ENCODE measurements at regions not wholly inside any gene's neighbourhood (a gene's known extent, or its start where the extent isn't known, plus 50 kb on each side); places are given as distances from the start of the nearest gene placed in this dataset.

DNA sequence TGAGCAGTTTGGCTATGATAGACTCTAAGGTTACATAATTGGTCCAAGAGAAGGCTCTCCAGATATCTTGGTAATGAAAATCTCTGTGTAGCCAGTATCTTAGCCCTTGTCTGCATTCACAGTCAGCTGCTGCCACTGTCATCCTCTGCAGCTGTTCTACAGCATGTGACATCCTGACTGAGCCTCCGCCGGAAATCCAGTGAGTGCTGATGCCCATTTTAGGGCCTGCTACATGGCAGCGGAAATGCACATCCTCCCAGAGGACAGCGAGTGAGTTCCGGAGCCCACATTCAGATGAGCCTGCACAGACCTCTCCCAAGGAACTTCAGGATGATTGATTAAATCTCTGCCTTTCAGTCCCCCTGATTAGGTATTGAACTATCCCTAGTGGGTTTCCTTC is 237.1 kb downstream of the HHIPL2 start:
- TF ChIP-seq, protein P1, sequence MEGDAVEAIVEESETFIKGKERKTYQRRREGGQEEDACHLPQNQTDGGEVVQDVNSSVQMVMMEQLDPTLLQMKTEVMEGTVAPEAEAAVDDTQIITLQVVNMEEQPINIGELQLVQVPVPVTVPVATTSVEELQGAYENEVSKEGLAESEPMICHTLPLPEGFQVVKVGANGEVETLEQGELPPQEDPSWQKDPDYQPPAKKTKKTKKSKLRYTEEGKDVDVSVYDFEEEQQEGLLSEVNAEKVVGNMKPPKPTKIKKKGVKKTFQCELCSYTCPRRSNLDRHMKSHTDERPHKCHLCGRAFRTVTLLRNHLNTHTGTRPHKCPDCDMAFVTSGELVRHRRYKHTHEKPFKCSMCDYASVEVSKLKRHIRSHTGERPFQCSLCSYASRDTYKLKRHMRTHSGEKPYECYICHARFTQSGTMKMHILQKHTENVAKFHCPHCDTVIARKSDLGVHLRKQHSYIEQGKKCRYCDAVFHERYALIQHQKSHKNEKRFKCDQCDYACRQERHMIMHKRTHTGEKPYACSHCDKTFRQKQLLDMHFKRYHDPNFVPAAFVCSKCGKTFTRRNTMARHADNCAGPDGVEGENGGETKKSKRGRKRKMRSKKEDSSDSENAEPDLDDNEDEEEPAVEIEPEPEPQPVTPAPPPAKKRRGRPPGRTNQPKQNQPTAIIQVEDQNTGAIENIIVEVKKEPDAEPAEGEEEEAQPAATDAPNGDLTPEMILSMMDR (IDR thresholded peaks at IDR 0.05; ENCODE audit: borderline replicate concordance, extremely low read depth, low read length, poor library complexity, severe bottlenecking) = no peak
- TF ChIP-seq EZH2 (IDR thresholded peaks at IDR 0.05; ENCODE audit: borderline replicate concordance, low read depth, low read length, severe bottlenecking) = no peak
- Histone ChIP-seq H3K9ac (ENCODE audit: low read depth, low read length) (no peak overlapping the region), H3K9me3 (ENCODE audit: insufficient read depth, low read length, severe bottlenecking) (no peaks in the 10 kb centered on the region), H3K4me2 (ENCODE audit: insufficient read depth, low read length) (no peak overlapping the region), H2AFZ (ENCODE audit: low read depth, low read length) (no peak overlapping the region), H3K4me1 (ENCODE audit: insufficient read depth, low read length) (no peaks in the 10 kb centered on the region), H4K20me1 (ENCODE audit: insufficient read depth, low read length) (no peaks in the 10 kb centered on the region), H3K79me2 (ENCODE audit: insufficient read depth, low read length) (no peaks in the 10 kb centered on the region), H3K36me3 (ENCODE audit: insufficient read depth, low read length) (no peaks in the 10 kb centered on the region), H3K27ac (ENCODE audit: low read length) (no peak overlapping the region), H3K4me3 (ENCODE audit: low read depth in 1 of 2, low read length in 2 of 2) (no peak overlapping the region), H3K27me3 (ENCODE audit: insufficient read depth, low read length, poor library complexity) (no peaks in the 10 kb centered on the region)
- no peak for DNase-seq
- ATAC-seq (ENCODE audit: insufficient read depth, low read depth) = no peak

GRCh38 chr1:222307621-222308020 is 240.3 kb downstream of the HHIPL2 start:
- no peaks in the 10 kb centered on the region for H3K36me3 ChIP-seq (ENCODE audit: insufficient read depth, low read length)
- H3K79me2 ChIP-seq (ENCODE audit: insufficient read depth, low read length) = no peaks in the 10 kb centered on the region
- no peak overlapping the region for H3K9ac ChIP-seq (ENCODE audit: low read depth, low read length)
- H2AFZ ChIP-seq (ENCODE audit: low read depth, low read length) = no peak overlapping the region
- H3K4me3 ChIP-seq (ENCODE audit: low read depth in 1 of 2, low read length in 2 of 2) = no peak overlapping the region
- no peak overlapping the region for H3K4me2 ChIP-seq (ENCODE audit: insufficient read depth, low read length)
- no peaks in the 10 kb centered on the region for H4K20me1 ChIP-seq (ENCODE audit: insufficient read depth, low read length)
- no peak for ATAC-seq (ENCODE audit: insufficient read depth, low read depth)
- DNase-seq = no peak
- H3K4me1 ChIP-seq (ENCODE audit: insufficient read depth, low read length) = no peaks in the 10 kb centered on the region
- no peak overlapping the region for H3K27ac ChIP-seq (ENCODE audit: low read length)
- TF ChIP-seq, protein P1 (IDR thresholded peaks at IDR 0.05; ENCODE audit: borderline replicate concordance, extremely low read depth, low read length, poor library complexity, severe bottlenecking) = no peak
- no peak for TF ChIP-seq EZH2 (IDR thresholded peaks at IDR 0.05; ENCODE audit: borderline replicate concordance, low read depth, low read length, severe bottlenecking)
- no peaks in the 10 kb centered on the region for H3K9me3 ChIP-seq (ENCODE audit: insufficient read depth, low read length, severe bottlenecking)
- H3K27me3 ChIP-seq (ENCODE audit: insufficient read depth, low read length, poor library complexity) = no peaks in the 10 kb centered on the region

- ATAC-seq (ENCODE audit: insufficient read depth, low read depth) (no peak), DNase-seq (no peak)
- no peaks in the 10 kb centered on the region for H4K20me1 ChIP-seq (ENCODE audit: insufficient read depth, low read length)
- H2AFZ ChIP-seq (ENCODE audit: low read depth, low read length) = no peak overlapping the region
- H3K4me1 ChIP-seq (ENCODE audit: insufficient read depth, low read length) = no peaks in the 10 kb centered on the region
- H3K27ac ChIP-seq (ENCODE audit: low read length) = no peak overlapping the region
- no peaks in the 10 kb centered on the region for H3K36me3 ChIP-seq (ENCODE audit: insufficient read depth, low read length)
- no peak for TF ChIP-seq EZH2 (IDR thresholded peaks at IDR 0.05; ENCODE audit: borderline replicate concordance, low read depth, low read length, severe bottlenecking)
- TF ChIP-seq, protein P1 (IDR thresholded peaks at IDR 0.05; ENCODE audit: borderline replicate concordance, extremely low read depth, low read length, poor library complexity, severe bottlenecking) = no peak
- H3K4me2 ChIP-seq (ENCODE audit: insufficient read depth, low read length) = no peak overlapping the region
- no peak overlapping the region for H3K9ac ChIP-seq (ENCODE audit: low read depth, low read length)
- H3K9me3 ChIP-seq (ENCODE audit: insufficient read depth, low read length, severe bottlenecking) = no peaks in the 10 kb centered on the region
- H3K4me3 ChIP-seq (ENCODE audit: low read depth in 1 of 2, low read length in 2 of 2) = no peak overlapping the region
- H3K27me3 ChIP-seq (ENCODE audit: insufficient read depth, low read length, poor library complexity) = no peaks in the 10 kb centered on the region
- H3K79me2 ChIP-seq (ENCODE audit: insufficient read depth, low read length) = no peaks in the 10 kb centered on the region
Observed at GRCh38 chr1:222306512-222306911, 241.4 kb downstream of the HHIPL2 start.

DNA sequence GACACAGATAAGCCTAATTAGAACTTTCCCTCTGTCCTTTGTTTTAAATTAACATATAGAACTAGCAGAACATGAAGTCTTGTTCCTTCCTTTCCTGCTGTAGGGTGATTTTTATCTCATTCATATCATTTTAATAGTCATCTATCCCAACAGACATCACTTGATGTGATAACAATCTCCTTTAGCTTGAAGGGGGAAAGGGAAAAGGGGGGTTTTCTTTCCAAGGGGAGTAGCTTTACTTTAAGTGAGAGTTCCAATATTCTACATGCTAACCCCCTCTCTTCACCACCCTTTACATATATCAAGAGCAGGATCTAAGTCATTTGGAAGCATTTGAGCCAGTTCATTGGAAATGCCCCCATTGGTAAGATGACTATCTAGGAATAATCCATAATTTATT is 241.9 kb downstream of the HHIPL2 start:
- Histone ChIP-seq H3K4me2 (ENCODE audit: insufficient read depth, low read length) (no peak overlapping the region), H3K4me1 (ENCODE audit: insufficient read depth, low read length) (no peaks in the 10 kb centered on the region), H3K27me3 (ENCODE audit: insufficient read depth, low read length, poor library complexity) (no peaks in the 10 kb centered on the region), H2AFZ (ENCODE audit: low read depth, low read length) (no peak overlapping the region), H3K27ac (ENCODE audit: low read length) (no peak overlapping the region), H4K20me1 (ENCODE audit: insufficient read depth, low read length) (no peaks in the 10 kb centered on the region), H3K79me2 (ENCODE audit: insufficient read depth, low read length) (no peaks in the 10 kb centered on the region), H3K4me3 (ENCODE audit: low read depth in 1 of 2, low read length in 2 of 2) (no peak overlapping the region), H3K9me3 (ENCODE audit: insufficient read depth, low read length, severe bottlenecking) (no peaks in the 10 kb centered on the region), H3K36me3 (ENCODE audit: insufficient read depth, low read length) (no peaks in the 10 kb centered on the region), H3K9ac (ENCODE audit: low read depth, low read length) (no peak overlapping the region)
- ATAC-seq (ENCODE audit: insufficient read depth, low read depth) (no peak), DNase-seq (no peak)
- TF ChIP-seq, protein P1 (IDR thresholded peaks at IDR 0.05; ENCODE audit: borderline replicate concordance, extremely low read depth, low read length, poor library complexity, severe bottlenecking) = no peak
- TF ChIP-seq EZH2 (IDR thresholded peaks at IDR 0.05; ENCODE audit: borderline replicate concordance, low read depth, low read length, severe bottlenecking) = no peak

Data from DND-41 (cell line).